GM12878 (cell line): ENCODE measurements at regions not wholly inside any gene's neighbourhood (a gene's known extent, or its start where the extent isn't known, plus 50 kb on each side); places are given as distances from the start of the nearest gene placed in this dataset.

Experiments
- CBX5 ChIP-seq: sonication (generic); IDR thresholded peaks from 2 replicates; pipeline ENCODE4 v1.6.1; 2016; ENCODE audit warnings: low read depth, moderate library complexity, mild to moderate bottlenecking, inconsistent platforms
- HSF1 ChIP-seq: fragments of 150-350 bp; IDR thresholded peaks from 2 replicates; pipeline ENCODE4 v1.6.1; 2014; ENCODE audit warnings: mild to moderate bottlenecking, low read depth, low read length
- NBN ChIP-seq: fragments of 450-650 bp; IDR thresholded peaks from 2 replicates; pipeline ENCODE4 v1.6.1; 2016
- SREBF1 ChIP-seq: IDR thresholded peaks from 2 replicates; pipeline ENCODE4 v1.6.1; 2012; ENCODE audit warnings: mild to moderate bottlenecking, low read length
- ZBTB40 ChIP-seq: fragments of 450-650 bp; IDR thresholded peaks from 2 replicates; pipeline ENCODE4 v1.6.1; 2016; ENCODE audit warnings: mild to moderate bottlenecking, moderate library complexity, borderline replicate concordance
- ZNF687 ChIP-seq: fragments of 450-650 bp; IDR thresholded peaks from 2 replicates; pipeline ENCODE4 v1.6.1; 2017; ENCODE audit warnings: mild to moderate bottlenecking, moderate library complexity
- ZSCAN29 ChIP-seq: fragments of 450-650 bp; IDR thresholded peaks from 2 replicates; pipeline ENCODE4 v1.6.1; 2017; ENCODE audit warnings: mild to moderate bottlenecking, moderate library complexity

GRCh38 chr6:164749221-164750064, 560.0 kb downstream of the C6orf118 start (continued):
- no peak for TF ChIP-seq ZNF687
- no peak for TF ChIP-seq NBN
- TF ChIP-seq CBX5, result no peak
- no peak for TF ChIP-seq ZBTB40
- no peak for TF ChIP-seq HSF1
- TF ChIP-seq ZSCAN29, result no peak
- no peak for TF ChIP-seq SREBF1
